WTC11 (cell line): ENCODE measurements at regions not wholly inside any gene's neighbourhood (a gene's known extent, or its start where the extent isn't known, plus 50 kb on each side); places are given as distances from the start of the nearest gene placed in this dataset.

ENCODE experiments used
- ATF6 ChIP-seq: sonication (generic); formaldehyde crosslinking; IDR thresholded peaks from 2 replicates; pipeline ENCODE4 v1.8.1; 2023; ENCODE audit warnings: mild to moderate bottlenecking, missing genetic modification reagents
- CBFB ChIP-seq: sonication (generic); formaldehyde crosslinking; IDR thresholded peaks from 2 replicates; pipeline ENCODE4 v1.8.1; 2022; ENCODE audit warnings: mild to moderate bottlenecking, low read depth, missing genetic modification reagents
- CTCF ChIP-seq: fragments of 200-600 bp; IDR thresholded peaks from 2 replicates; pipeline ENCODE4 v1.8.0; 2022; ENCODE audit warnings: antibody characterized with exemption
- JAZF1 ChIP-seq: fragments of 250-450 bp; sonication (Bioruptor Pico); IDR thresholded peaks from 2 replicates; pipeline ENCODE4 v1.9.0; 2021; ENCODE audit warnings: moderate library complexity, mild to moderate bottlenecking, inconsistent platforms
- MLX ChIP-seq: sonication (generic); formaldehyde crosslinking; IDR thresholded peaks from 2 replicates; pipeline ENCODE4 v1.8.1; 2023; ENCODE audit warnings: mild to moderate bottlenecking, missing genetic modification reagents, moderate library complexity
- ZNF138 ChIP-seq: sonication (generic); formaldehyde crosslinking; conservative IDR thresholded peaks from 2 replicates; pipeline ENCODE4 v1.8.1; 2022; ENCODE audit warnings: mild to moderate bottlenecking, moderate library complexity, missing genetic modification reagents
- ZNF671 ChIP-seq: fragments of 250-450 bp; sonication (Bioruptor Pico); IDR thresholded peaks from 2 replicates; pipeline ENCODE4 v1.8.0; 2021; ENCODE audit warnings: mild to moderate bottlenecking
- TF ChIP-seq, protein P1 (sequence below): sonication (generic); formaldehyde crosslinking; IDR thresholded peaks from 2 replicates; pipeline ENCODE4 v1.8.0; 2022; ENCODE audit warnings: mild to moderate bottlenecking, missing genetic modification reagents
- TF ChIP-seq, protein P2 (sequence below): sonication (generic); formaldehyde crosslinking; IDR thresholded peaks from 2 replicates; pipeline ENCODE4 v1.8.1; 2022; ENCODE audit warnings: mild to moderate bottlenecking, missing genetic modification reagents, moderate library complexity, borderline replicate concordance

DNA sequence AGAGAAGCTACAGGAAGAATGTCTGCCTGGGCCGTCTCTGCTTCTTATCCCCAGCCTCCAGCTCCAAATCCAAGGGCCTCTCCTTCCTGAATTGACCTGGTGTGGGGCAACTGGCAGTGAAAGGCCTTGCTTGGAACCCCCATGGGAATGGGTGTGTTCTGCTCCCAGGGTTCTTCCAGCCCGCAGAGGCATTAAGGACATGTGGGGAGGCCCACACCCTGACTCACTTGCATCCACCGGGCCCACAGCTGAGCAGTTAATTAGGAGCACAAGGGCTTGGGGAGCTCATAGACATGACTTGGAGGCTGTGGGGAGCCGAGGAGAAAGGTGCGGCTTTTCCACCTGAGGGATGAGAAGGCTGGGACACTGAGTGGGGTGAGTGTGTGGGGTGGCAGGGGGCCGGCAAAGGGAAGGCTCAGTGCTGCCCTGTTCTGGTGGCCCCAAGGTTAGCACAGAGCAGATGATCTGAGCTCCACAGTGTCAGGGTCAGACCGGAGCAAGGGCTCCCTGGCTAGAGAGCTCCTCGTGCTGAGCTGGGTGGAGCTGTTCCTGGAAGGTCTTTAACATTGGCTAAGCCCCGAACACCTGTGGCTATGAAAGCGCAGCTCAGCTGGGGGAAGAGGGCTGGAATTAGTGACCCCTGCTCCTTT lies 64.5 kb upstream of the NECTIN1 start:
- TF ChIP-seq CTCF: no peak
- no peak for TF ChIP-seq ZNF671 (CRISPR knock-in tag)
- TF ChIP-seq CBFB: no peak
- TF ChIP-seq, protein P1, sequence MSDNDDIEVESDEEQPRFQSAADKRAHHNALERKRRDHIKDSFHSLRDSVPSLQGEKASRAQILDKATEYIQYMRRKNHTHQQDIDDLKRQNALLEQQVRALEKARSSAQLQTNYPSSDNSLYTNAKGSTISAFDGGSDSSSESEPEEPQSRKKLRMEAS (CRISPR knock-in tag): no peak
- no peak for TF ChIP-seq ATF6 (CRISPR knock-in tag)
- TF ChIP-seq, protein P2, sequence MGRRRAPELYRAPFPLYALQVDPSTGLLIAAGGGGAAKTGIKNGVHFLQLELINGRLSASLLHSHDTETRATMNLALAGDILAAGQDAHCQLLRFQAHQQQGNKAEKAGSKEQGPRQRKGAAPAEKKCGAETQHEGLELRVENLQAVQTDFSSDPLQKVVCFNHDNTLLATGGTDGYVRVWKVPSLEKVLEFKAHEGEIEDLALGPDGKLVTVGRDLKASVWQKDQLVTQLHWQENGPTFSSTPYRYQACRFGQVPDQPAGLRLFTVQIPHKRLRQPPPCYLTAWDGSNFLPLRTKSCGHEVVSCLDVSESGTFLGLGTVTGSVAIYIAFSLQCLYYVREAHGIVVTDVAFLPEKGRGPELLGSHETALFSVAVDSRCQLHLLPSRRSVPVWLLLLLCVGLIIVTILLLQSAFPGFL (CRISPR knock-in tag): no peak
- no peak for TF ChIP-seq MLX
- no peak for TF ChIP-seq JAZF1 (CRISPR knock-in tag)
- TF ChIP-seq ZNF138 (CRISPR knock-in tag): no peak
